Mucosa of descending colon (tissue), 3 donors: ENCODE measurements at regions not wholly inside any gene's neighbourhood (a gene's known extent, or its start where the extent isn't known, plus 50 kb on each side); places are given as distances from the start of the nearest gene placed in this dataset.

Experiments
- ATAC-seq: fragments of 200-7000 bp; cut with Tn5 transposase; one replicate; pipeline ENCODE4 v1.9.1; 2020; ENCODE audit warnings: mild to moderate bottlenecking, moderate library complexity
- DNase-seq, 3 donors: peaks; one replicate each; pipeline ENCODE4 v3.0.0-alpha.2; 2020
- H3K36me3 ChIP-seq: fragments of 200-600 bp; one replicate; pipeline ENCODE4 v1.8.0; 2021; ENCODE audit warnings: low read depth, mild to moderate bottlenecking
- H3K4me1 ChIP-seq: fragments of 200-600 bp; one replicate; pipeline ENCODE4 v1.8.0; 2021; ENCODE audit warnings: low read depth, mild to moderate bottlenecking
- H3K4me3 ChIP-seq: fragments of 200-600 bp; one replicate; pipeline ENCODE4 v1.8.0; 2021; ENCODE audit warnings: mild to moderate bottlenecking
- H3K9me3 ChIP-seq: fragments of 200-600 bp; one replicate; pipeline ENCODE4 v1.8.0; 2021; ENCODE audit warnings: mild to moderate bottlenecking
- intact Hi-C, 2 donors: fragments of 100-400 bp; cut with DNase I in 1 of 2; cut with micrococcal nuclease in 1 of 2; formaldehyde crosslinking; loops; one replicate each; pipeline versions ENCODE4 v1.11.0 to v1.11.1; 2022; cut with DNase I, micrococcal nuclease
- TF ChIP-seq, protein P1 (sequence below): fragments of 200-600 bp; IDR thresholded peaks from one replicate; pipeline ENCODE4 v1.8.0; 2022; ENCODE audit warnings: antibody characterized with exemption, mild to moderate bottlenecking
- donor health status: DM: no; HTN: no; CAD: no; lungs with moderate emphysema.
- donor health status: DM: no; HTN: no; CAD: no.
- donor health status: DM: no; HTN: yes; CAD: no.

DNA sequence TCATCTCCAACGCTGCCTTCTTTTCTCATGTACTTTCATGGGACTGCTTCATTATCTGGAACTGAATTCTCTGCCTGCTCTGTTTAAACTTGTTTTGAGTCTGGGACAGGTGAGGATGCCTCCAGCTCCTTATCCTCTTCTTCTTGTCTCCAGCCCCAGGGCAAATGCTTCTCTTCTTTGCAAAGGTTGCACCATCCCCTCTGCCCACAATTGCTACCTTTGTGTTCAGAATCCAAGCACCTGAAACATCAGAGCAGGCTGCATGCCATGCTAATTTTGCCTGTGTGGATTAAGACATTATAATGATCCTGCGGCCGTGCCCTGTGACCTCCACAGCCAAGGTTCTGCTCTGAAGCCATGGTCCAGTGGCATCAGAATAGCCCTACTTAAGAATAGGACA is 309.5 kb downstream of the EPHA4 start:
- intact Hi-C loops, result no loop called here
- Histone ChIP-seq H3K4me3 (no peak overlapping the region), H3K4me1 (no peaks in the 10 kb centered on the region), H3K9me3 (no peaks in the 10 kb centered on the region), H3K36me3 (no peaks in the 10 kb centered on the region)
- DNase-seq (no peak), ATAC-seq (no peak)
- TF ChIP-seq, protein P1, sequence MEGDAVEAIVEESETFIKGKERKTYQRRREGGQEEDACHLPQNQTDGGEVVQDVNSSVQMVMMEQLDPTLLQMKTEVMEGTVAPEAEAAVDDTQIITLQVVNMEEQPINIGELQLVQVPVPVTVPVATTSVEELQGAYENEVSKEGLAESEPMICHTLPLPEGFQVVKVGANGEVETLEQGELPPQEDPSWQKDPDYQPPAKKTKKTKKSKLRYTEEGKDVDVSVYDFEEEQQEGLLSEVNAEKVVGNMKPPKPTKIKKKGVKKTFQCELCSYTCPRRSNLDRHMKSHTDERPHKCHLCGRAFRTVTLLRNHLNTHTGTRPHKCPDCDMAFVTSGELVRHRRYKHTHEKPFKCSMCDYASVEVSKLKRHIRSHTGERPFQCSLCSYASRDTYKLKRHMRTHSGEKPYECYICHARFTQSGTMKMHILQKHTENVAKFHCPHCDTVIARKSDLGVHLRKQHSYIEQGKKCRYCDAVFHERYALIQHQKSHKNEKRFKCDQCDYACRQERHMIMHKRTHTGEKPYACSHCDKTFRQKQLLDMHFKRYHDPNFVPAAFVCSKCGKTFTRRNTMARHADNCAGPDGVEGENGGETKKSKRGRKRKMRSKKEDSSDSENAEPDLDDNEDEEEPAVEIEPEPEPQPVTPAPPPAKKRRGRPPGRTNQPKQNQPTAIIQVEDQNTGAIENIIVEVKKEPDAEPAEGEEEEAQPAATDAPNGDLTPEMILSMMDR, result no peak

DNA sequence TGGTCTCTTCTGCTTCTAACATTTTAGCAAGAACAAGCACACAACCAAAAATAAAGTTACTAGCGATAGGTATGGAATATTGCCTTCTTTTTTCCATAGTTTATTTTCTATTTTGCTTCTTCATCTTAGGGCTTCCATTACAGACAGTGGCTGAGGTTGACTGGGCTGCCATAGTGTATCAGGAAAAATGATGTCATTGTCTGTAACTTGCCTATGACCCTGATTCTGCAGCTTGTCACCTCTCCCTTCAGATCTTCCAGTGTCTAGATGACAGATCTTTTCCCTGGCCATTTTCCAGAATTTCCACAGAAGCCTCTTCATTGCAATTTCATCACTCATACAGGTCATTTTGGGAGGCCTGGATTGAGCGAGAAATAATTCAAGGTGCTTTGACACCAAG is 308.5 kb downstream of the EPHA4 start:
- ATAC-seq (no peak), DNase-seq (no peak)
- TF ChIP-seq, protein P1, result no peak
- Histone ChIP-seq H3K4me1 (no peaks in the 10 kb centered on the region), H3K4me3 (no peak overlapping the region), H3K36me3 (no peaks in the 10 kb centered on the region), H3K9me3 (no peaks in the 10 kb centered on the region)
- intact Hi-C loops, result no loop called here

DNA sequence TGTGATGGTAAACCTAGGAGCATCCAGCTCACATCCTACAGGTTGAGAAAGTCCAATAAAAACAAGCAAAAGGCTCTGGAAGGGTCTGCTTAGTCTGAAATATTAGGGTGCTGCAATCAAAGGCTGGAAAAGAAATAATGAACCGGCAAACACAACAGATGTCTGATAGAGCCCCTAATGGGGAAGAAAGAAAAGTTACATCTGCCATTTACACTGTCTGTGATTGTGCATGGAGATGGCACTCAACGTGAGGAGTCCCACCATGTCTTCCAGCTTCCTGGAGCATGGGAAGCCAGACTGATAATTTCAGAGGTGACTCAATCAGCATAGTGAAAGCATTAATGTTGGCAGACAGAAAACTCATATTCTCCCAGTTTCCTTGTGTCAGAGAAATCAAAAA is 307.8 kb downstream of the EPHA4 start:
- DNase-seq (no peak), ATAC-seq (no peak)
- no peaks in the 10 kb centered on the region for H3K4me1 ChIP-seq
- intact Hi-C loops, result no loop called here
- H3K4me3 ChIP-seq, result no peak overlapping the region
- TF ChIP-seq, protein P1, result no peak
- no peaks in the 10 kb centered on the region for H3K9me3 ChIP-seq
- no peaks in the 10 kb centered on the region for H3K36me3 ChIP-seq

DNA sequence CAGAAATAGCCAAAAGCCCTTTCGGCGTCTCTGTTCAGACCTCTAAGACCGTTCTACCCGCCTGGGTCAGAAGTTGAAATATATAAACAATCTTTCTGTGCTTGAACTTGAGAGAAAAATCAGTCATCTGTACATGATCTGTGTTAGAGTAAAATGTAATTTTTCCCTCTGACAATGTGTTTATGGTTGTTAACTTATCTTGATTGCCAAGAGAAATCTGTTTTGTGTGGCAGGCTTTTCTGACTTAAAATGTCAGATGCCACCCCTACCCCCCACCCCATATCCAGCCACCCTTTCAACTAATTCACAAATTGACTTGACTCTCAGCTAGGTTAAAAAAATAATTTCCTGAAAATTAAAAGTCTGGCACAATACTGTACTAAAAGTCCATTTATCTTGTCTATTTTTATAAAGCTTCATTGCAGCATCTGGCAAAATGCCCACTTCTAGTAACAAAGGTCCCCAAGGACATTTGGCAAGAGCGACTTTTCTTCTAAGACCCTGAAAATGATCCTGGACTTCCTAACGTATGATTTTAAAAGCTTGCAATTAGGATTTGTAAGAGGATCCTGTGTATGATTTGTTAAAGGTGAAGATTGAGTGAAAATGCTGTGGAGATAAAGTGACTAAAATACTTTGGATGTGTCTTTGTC is 304.2 kb downstream of the EPHA4 start:
- DNase-seq (no peak), ATAC-seq (no peak)
- H3K4me3 ChIP-seq, result no peak overlapping the region
- intact Hi-C loops, result no loop called here
- H3K9me3 ChIP-seq, result no peaks in the 10 kb centered on the region
- TF ChIP-seq, protein P1, result no peak
- no peaks in the 10 kb centered on the region for H3K36me3 ChIP-seq
- no peaks in the 10 kb centered on the region for H3K4me1 ChIP-seq

DNA sequence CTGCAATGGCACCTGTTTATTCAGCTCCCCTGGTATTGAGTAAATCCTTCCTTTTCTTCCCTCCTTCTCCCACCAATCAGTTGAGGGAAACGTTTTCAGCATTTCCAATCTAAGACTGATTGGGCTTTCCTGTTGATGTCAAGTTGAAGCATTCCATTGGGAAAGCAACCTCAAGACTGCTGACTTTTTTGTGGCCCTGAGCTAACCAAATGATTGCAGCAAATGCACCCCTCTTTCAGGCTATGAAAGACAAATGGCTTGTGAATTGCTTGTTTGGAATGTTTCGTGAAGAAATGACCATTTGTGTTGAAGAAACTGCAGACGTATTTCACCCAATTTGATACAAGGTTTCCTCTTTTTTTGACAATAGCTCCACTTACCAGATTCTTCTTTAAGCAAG is 303.5 kb downstream of the EPHA4 start:
- TF ChIP-seq, protein P1, result no peak
- H3K4me1 ChIP-seq, result no peaks in the 10 kb centered on the region

DNA sequence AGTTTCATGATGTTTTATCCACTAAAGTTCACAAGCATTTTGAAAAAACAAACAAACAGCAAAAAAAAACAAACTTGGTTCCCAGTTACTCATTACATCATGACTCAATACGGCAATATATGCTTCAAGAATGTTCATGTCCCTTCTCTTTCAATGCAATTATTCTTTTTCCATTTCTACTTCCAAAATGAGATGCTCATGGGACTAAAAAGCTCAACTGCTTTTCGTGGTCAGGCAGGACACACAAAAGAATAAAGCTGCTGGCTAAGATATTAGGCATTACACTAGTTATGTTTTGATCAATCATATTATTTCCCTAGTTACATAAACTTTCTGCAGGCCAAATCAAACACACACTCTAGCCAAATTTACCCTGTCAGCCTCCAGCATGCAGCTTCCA is 301.3 kb downstream of the EPHA4 start:
- DNase-seq (no peak), ATAC-seq (no peak)
- Histone ChIP-seq H3K9me3 (no peaks in the 10 kb centered on the region), H3K4me3 (no peak overlapping the region), H3K36me3 (no peaks in the 10 kb centered on the region), H3K4me1 (no peaks in the 10 kb centered on the region)
- intact Hi-C loops, result no loop called here
- TF ChIP-seq, protein P1, result no peak

More for the DNA sequence above, 303.5 kb downstream of the EPHA4 start:
- H3K36me3 ChIP-seq, result no peaks in the 10 kb centered on the region
- H3K4me3 ChIP-seq, result no peak overlapping the region
- ATAC-seq, result no peak
- intact Hi-C loops, result no loop called here
- H3K9me3 ChIP-seq, result no peaks in the 10 kb centered on the region
- no peak for DNase-seq
